ENCODE measurements at regions not wholly inside any gene's neighbourhood (a gene's known extent, or its start where the extent isn't known, plus 50 kb on each side); places are given as distances from the start of the nearest gene placed in this dataset.

- no peak for DNase-seq (ENCODE audit: low read depth)
These were observed 193.3 kb upstream of the C14orf180 start for GRCh38 chr14:104386151-104386841.

- no peak for DNase-seq (ENCODE audit: low read depth)
These were observed 192.2 kb upstream of the C14orf180 start for GRCh38 chr14:104387022-104388010.

GRCh38 chr14:104388011-104388521, 191.5 kb upstream of the C14orf180 start:
- no peak for DNase-seq (ENCODE audit: low read depth)

GRCh38 chr14:104388541-104389325, 190.8 kb upstream of the C14orf180 start:
- no peak for DNase-seq (ENCODE audit: low read depth)

GRCh38 chr14:104389326-104390220, 190.0 kb upstream of the C14orf180 start:
- DNase-seq (ENCODE audit: low read depth), result no peak

GRCh38 chr14:104390221-104390931, 189.2 kb upstream of the C14orf180 start:
- no peak for DNase-seq (ENCODE audit: low read depth)

GRCh38 chr14:104390941-104391901, 188.3 kb upstream of the C14orf180 start:
- DNase-seq (ENCODE audit: low read depth), result no peak

GRCh38 chr14:104392001-104392395, 187.6 kb upstream of the C14orf180 start:
- no peak for DNase-seq (ENCODE audit: low read depth)

GRCh38 chr14:104392396-104393198, 187.0 kb upstream of the C14orf180 start:
- no peak for DNase-seq (ENCODE audit: low read depth)

GRCh38 chr14:104393199-104393897, 186.2 kb upstream of the C14orf180 start:
- no peak for DNase-seq (ENCODE audit: low read depth)

GRCh38 chr14:104393898-104394381, 185.6 kb upstream of the C14orf180 start:
- no peak for DNase-seq (ENCODE audit: low read depth)

- DNase-seq (ENCODE audit: low read depth), result no peak
These were observed 185.1 kb upstream of the C14orf180 start for GRCh38 chr14:104394409-104394851.

GRCh38 chr14:104395276-104395675, 184.3 kb upstream of the C14orf180 start:
- no peak for DNase-seq (ENCODE audit: low read depth)

- no peak for DNase-seq (ENCODE audit: low read depth)
These were observed 183.5 kb upstream of the C14orf180 start for GRCh38 chr14:104395941-104396681.

- no peak for DNase-seq (ENCODE audit: low read depth)
These were observed 182.7 kb upstream of the C14orf180 start for GRCh38 chr14:104396682-104397470.

- DNase-seq (ENCODE audit: low read depth), result no peak
These were observed 181.6 kb upstream of the C14orf180 start for GRCh38 chr14:104397956-104398355.

Measured in non-pigmented ciliary epithelial cell (primary cell).